HepG2 (cell line): ENCODE measurements at regions not wholly inside any gene's neighbourhood (a gene's known extent, or its start where the extent isn't known, plus 50 kb on each side); places are given as distances from the start of the nearest gene placed in this dataset.

Source experiments
- ATAC-seq: fragments of 200-7000 bp; cut with Tn5 transposase; 3 replicates; pipeline ENCODE4 v1.9.1; 2020; ENCODE audit warnings: mild to moderate bottlenecking, moderate library complexity
- BruUV-seq: library from RNA; stranded (reverse); fragments of 400-500 nt; replicated peaks from 2 replicates; lab custom pipeline; 2021; lab: Mats Ljungman, UMichigan
- CTCF ChIA-PET: fragments of 300-600 bp; formaldehyde crosslinking; extraction: SDS; loops from one replicate; lab custom pipeline; 2021; ENCODE audit warnings: low total read pairs, inconsistent platforms, low intra/inter-chr PET ratio; lab: Yijun Ruan, JAX
- POLR2A ChIA-PET: fragments of 350-600 bp; sonication (Branson Sonifier 250); formaldehyde crosslinking; loops from one replicate; lab custom pipeline; 2020; ENCODE audit warnings: antibody characterized with exemption, inconsistent platforms; lab: Yijun Ruan, JAX
- DNase-seq: peaks from one replicate; pipeline ENCODE4 v3.0.0-alpha.2; 2015; ENCODE audit warnings: low spot score
- FAIRE-seq: peaks from 3 replicates; lab custom pipeline; 2011; peaks lifted over from hg19 to GRCh38; lab: Jason Lieb, UNC
- H2AFZ ChIP-seq: one replicate; pipeline ENCODE4 v1.6.1; 2011; ENCODE audit warnings: low read length, inconsistent platforms
- H3K27ac ChIP-seq: fragments of 300-600 bp; 3 replicates; pipeline ENCODE4 v1.8.0; 2011; ENCODE audit warnings: mixed run types, mild to moderate bottlenecking, mixed read lengths, low read length, inconsistent platforms; ENCODE audit not compliant: insufficient read depth; ENCODE audit errors: extremely low read length
- H3K27me3 ChIP-seq, 2 experiments: fragments of 200-600 bp in 1 of 2; 2 replicates in 1 of 2; 3 replicates in 1 of 2; pipeline versions ENCODE4 v1.6.0 to v1.8.0; 2011; ENCODE audit warnings: low read length in 2 of 2, mild to moderate bottlenecking in 2 of 2, moderate library complexity in 2 of 2, inconsistent platforms in 1 of 2; ENCODE audit not compliant: insufficient read depth in 2 of 2, control insufficient read depth in 1 of 2
- H3K36me3 ChIP-seq, 2 experiments: fragments of 200-600 bp in 1 of 2; replicated peaks in 1 of 2; 2 replicates in 1 of 2; 3 replicates in 1 of 2; pipeline versions ENCODE4 v1.5.1 to v1.8.0; 2011; ENCODE audit warnings: low read length in 2 of 2, inconsistent platforms in 1 of 2; ENCODE audit not compliant: insufficient read depth in 2 of 2, control insufficient read depth in 1 of 2
- H3K4me1 ChIP-seq: 2 replicates; pipeline ENCODE4 v1.5.1; 2012; ENCODE audit warnings: low read length, inconsistent platforms; ENCODE audit not compliant: insufficient read depth
- H3K4me2 ChIP-seq: 2 replicates; pipeline ENCODE4 v1.6.0; 2011; ENCODE audit warnings: low read depth, low read length, inconsistent platforms
- H3K4me3 ChIP-seq, 3 experiments: fragments of 200-600 bp in 1 of 3; sonication (generic), shearing (Covaris generic) in 1 of 3; replicated peaks in 1 of 3; 2 replicates each; pipeline ENCODE4 v1.5.1; 2011 to 2016; ENCODE audit warnings: low read length in 3 of 3, inconsistent platforms in 2 of 3, low read depth in 2 of 3, mild to moderate bottlenecking in 2 of 3, control low read depth in 1 of 3, mixed read lengths in 1 of 3; ENCODE audit not compliant: insufficient read depth in 1 of 3
- H3K79me2 ChIP-seq: one replicate; pipeline ENCODE4 v1.6.1; 2011; ENCODE audit warnings: low read length, inconsistent platforms; ENCODE audit not compliant: insufficient read depth
- H3K9ac ChIP-seq: 2 replicates; pipeline ENCODE4 v1.6.0; 2011; ENCODE audit warnings: mild to moderate bottlenecking, low read depth, low read length, inconsistent platforms; ENCODE audit not compliant: insufficient read depth
- H3K9me3 ChIP-seq: 2 replicates; pipeline ENCODE4 v1.5.1; 2012; ENCODE audit warnings: mild to moderate bottlenecking, low read length
- H4K20me1 ChIP-seq: 2 replicates; pipeline ENCODE4 v1.6.0; 2011; ENCODE audit warnings: inconsistent platforms, mild to moderate bottlenecking, low read length, moderate library complexity; ENCODE audit not compliant: insufficient read depth
- CTCF ChIP-seq: sonication (generic); formaldehyde crosslinking; IDR thresholded peaks from 2 replicates; pipeline ENCODE4 v1.5.0; 2020; ENCODE audit warnings: mild to moderate bottlenecking, missing genetic modification reagents, moderate library complexity
- FOSL2 ChIP-seq: sonication (generic); formaldehyde crosslinking; IDR thresholded peaks from 2 replicates; pipeline ENCODE4 v1.4.0; 2020; ENCODE audit warnings: missing genetic modification reagents
- GATAD2A ChIP-seq: IDR thresholded peaks from 2 replicates; pipeline ENCODE4 v1.6.1; 2016
- KDM1A ChIP-seq: IDR thresholded peaks from 2 replicates; pipeline ENCODE4 v1.6.1; 2016; ENCODE audit warnings: missing compliant biosample characterization
- KDM2A ChIP-seq: sonication (generic); formaldehyde crosslinking; IDR thresholded peaks from 2 replicates; pipeline ENCODE4 v1.4.0; 2020; ENCODE audit warnings: low read depth, missing genetic modification reagents, borderline replicate concordance
- MED1 ChIP-seq: sonication (generic); formaldehyde crosslinking; IDR thresholded peaks from 2 replicates; pipeline ENCODE4 v1.4.0; 2020; ENCODE audit warnings: missing genetic modification reagents
- MTA3 ChIP-seq: sonication (generic); formaldehyde crosslinking; IDR thresholded peaks from 2 replicates; pipeline ENCODE4 v1.4.0; 2020; ENCODE audit warnings: missing genetic modification reagents
- MXD1 ChIP-seq: sonication (generic); formaldehyde crosslinking; IDR thresholded peaks from 2 replicates; pipeline ENCODE4 v1.4.0; 2020; ENCODE audit warnings: mild to moderate bottlenecking, missing genetic modification reagents
- SAP130 ChIP-seq: IDR thresholded peaks from 2 replicates; pipeline ENCODE4 v1.6.1; 2016; ENCODE audit warnings: low read depth
- SMARCE1 ChIP-seq: fragments of 450-650 bp; IDR thresholded peaks from 2 replicates; pipeline ENCODE4 v1.6.1; 2017; ENCODE audit warnings: borderline replicate concordance
- SMC3 ChIP-seq: IDR thresholded peaks from 2 replicates; pipeline ENCODE4 v1.6.1; 2011; ENCODE audit warnings: low read length, improper control_type of control experiment
- SP2 ChIP-seq: sonication (generic); formaldehyde crosslinking; IDR thresholded peaks from 2 replicates; pipeline ENCODE4 v1.5.1; 2020; ENCODE audit warnings: mild to moderate bottlenecking, missing genetic modification reagents
- STAG1 ChIP-seq: sonication (generic); formaldehyde crosslinking; IDR thresholded peaks from 2 replicates; pipeline ENCODE4 v1.4.0; 2020; ENCODE audit warnings: missing genetic modification reagents
- XRCC5 ChIP-seq: fragments of 200-400 bp; formaldehyde crosslinking; optimal IDR thresholded peaks from 2 replicates; pipeline ENCODE3; 2017; ENCODE audit warnings: mild to moderate bottlenecking, low read length
- ZFX ChIP-seq: sonication (generic); formaldehyde crosslinking; IDR thresholded peaks from 2 replicates; pipeline ENCODE4 v1.4.0; 2020; ENCODE audit warnings: mild to moderate bottlenecking, low read depth, missing genetic modification reagents, moderate library complexity
- ZNF574 ChIP-seq: sonication (generic); formaldehyde crosslinking; IDR thresholded peaks from 2 replicates; pipeline ENCODE4 v1.4.0; 2020; ENCODE audit warnings: missing genetic modification reagents
- WGBS: methylation state at CpG from one replicate; pipeline ENCODE4 v1.1.6; 2017; ENCODE audit warnings: low lambda C conversion rate; 5-methylcytosine and 5-hydroxymethylcytosine counted together
- in situ Hi-C: cut with HindIII; loops from 2 replicates; pipeline ENCODE4 v1.10.0; 2017; ENCODE audit warnings: low pct_unique_long_range_greater_than_20kb; ENCODE audit not compliant: extremely low pct_ligation_motif_present
- intact Hi-C: fragments of 100-400 bp; cut with micrococcal nuclease; formaldehyde crosslinking; loops from one replicate; pipeline ENCODE4 v1.10.0; 2022; ENCODE audit not compliant: unreplicated experiment
- TF ChIP-seq, protein P1 (sequence below): sonication (generic); formaldehyde crosslinking; IDR thresholded peaks from 2 replicates; pipeline ENCODE4 v1.4.0; 2020; ENCODE audit warnings: missing genetic modification reagents, borderline replicate concordance

GRCh38 chr6:30820193-30820592 lies 64.1 kb upstream of the DDR1 start:
- in situ Hi-C loops (no loop called here), intact Hi-C loops (loop anchor here (10.0 kb wide), 1 partner anchor 145 kb away; the partner anchor contains the start of gene DHX16)
- POLR2A ChIA-PET, result interaction anchor here (0.9 to 4.3 kb wide), 6 partner anchors 16 to 78 kb away, joined by 3 to 71 read pairs (median 6); partner anchors contain the start of genes FLOT1 and IER3
- no peak overlapping the region for H3K27ac ChIP-seq
- CTCF ChIA-PET, result no interaction called here
- no peak for FAIRE-seq
- peaks cover 69% of the 10 kb centered on the region for H3K4me1 ChIP-seq
- H3K4me3 ChIP-seq, result no peak overlapping the region
- H3K79me2 ChIP-seq, result no peaks in the 10 kb centered on the region
- no TSS peak for BruUV-seq
- no peak overlapping the region for H3K9ac ChIP-seq
- H4K20me1 ChIP-seq, result no peaks in the 10 kb centered on the region
- no peak overlapping the region for H3K4me2 ChIP-seq
- peak; percentile 65 for DNase-seq
- no peaks in the 10 kb centered on the region for H3K27me3 ChIP-seq
- ATAC-seq, result peak; percentile 42
- whole genome bisulfite sequencing, result 90% methylated on average over 1 of the region's 1 CpG
- no peaks in the 10 kb centered on the region for H3K9me3 ChIP-seq
- H2AFZ ChIP-seq, result no peak overlapping the region
- no peaks in the 10 kb centered on the region for H3K36me3 ChIP-seq
- peak; percentile 11; the same call in 1 of the 2 replicates for TF ChIP-seq SMC3
- TF ChIP-seq STAG1, result peak; percentile 32
- 0 out of 2 replicates have a peak, but pooled peaks have one; percentile 19 for TF ChIP-seq KDM2A
- TF ChIP-seq SP2 (CRISPR knock-in tag), result no peak
- 0 out of 2 replicates have a peak, but pooled peaks have one; percentile 22 for TF ChIP-seq FOSL2 (CRISPR knock-in tag)
- 0 out of 2 replicates have a peak, but pooled peaks have one; percentile 13 for TF ChIP-seq GATAD2A (CRISPR knock-in tag)
- no peak for TF ChIP-seq SMARCE1
- peak; percentile 37 for TF ChIP-seq XRCC5
- peak; percentile 46 for TF ChIP-seq SAP130 (CRISPR knock-in tag)
- TF ChIP-seq MXD1, result 0 out of 2 replicates have a peak, but pooled peaks have one; percentile 28
- no peak for TF ChIP-seq KDM1A (CRISPR knock-in tag)
- TF ChIP-seq MTA3, result no peak
- peak; percentile 20; the same call in 1 of the 2 replicates for TF ChIP-seq CTCF
- 0 out of 2 replicates have a peak, but pooled peaks have one; percentile 17 for TF ChIP-seq ZNF574 (CRISPR knock-in tag)
- peak; percentile 13; the same call in 1 of the 2 replicates for TF ChIP-seq ZFX (CRISPR knock-in tag)
- TF ChIP-seq, protein P1, sequence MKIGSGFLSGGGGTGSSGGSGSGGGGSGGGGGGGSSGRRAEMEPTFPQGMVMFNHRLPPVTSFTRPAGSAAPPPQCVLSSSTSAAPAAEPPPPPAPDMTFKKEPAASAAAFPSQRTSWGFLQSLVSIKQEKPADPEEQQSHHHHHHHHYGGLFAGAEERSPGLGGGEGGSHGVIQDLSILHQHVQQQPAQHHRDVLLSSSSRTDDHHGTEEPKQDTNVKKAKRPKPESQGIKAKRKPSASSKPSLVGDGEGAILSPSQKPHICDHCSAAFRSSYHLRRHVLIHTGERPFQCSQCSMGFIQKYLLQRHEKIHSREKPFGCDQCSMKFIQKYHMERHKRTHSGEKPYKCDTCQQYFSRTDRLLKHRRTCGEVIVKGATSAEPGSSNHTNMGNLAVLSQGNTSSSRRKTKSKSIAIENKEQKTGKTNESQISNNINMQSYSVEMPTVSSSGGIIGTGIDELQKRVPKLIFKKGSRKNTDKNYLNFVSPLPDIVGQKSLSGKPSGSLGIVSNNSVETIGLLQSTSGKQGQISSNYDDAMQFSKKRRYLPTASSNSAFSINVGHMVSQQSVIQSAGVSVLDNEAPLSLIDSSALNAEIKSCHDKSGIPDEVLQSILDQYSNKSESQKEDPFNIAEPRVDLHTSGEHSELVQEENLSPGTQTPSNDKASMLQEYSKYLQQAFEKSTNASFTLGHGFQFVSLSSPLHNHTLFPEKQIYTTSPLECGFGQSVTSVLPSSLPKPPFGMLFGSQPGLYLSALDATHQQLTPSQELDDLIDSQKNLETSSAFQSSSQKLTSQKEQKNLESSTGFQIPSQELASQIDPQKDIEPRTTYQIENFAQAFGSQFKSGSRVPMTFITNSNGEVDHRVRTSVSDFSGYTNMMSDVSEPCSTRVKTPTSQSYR (CRISPR knock-in tag), result no peak
- TF ChIP-seq MED1 (CRISPR knock-in tag), result 0 out of 2 replicates have a peak, but pooled peaks have one; percentile 54
